ENCODE measurements at regions not wholly inside any gene's neighbourhood (a gene's known extent, or its start where the extent isn't known, plus 50 kb on each side); places are given as distances from the start of the nearest gene placed in this dataset.

DNA sequence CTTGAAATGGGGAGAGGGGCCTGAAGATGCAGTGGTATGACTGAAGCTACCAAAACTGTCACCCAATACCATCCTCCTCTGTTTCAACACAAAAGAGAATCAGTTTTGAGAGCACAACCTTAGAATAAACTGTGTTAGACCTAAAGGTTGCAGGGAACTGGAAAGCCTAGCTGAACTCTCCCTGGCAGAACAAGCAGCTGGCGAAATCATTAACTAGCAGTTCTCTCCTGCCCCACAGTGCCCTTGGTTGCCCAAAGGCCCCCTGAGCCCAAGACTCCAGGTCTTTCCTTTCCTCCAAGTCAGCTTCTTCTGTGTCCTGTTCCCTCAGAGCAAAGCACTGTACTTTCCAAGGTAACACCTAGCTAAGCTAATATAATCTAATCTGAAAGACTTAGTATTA is 135.4 kb upstream of the SLC30A5 start:
- TF ChIP-seq MYC (IDR thresholded peaks at IDR 0.05; ENCODE audit: low read depth, low read length) (no peak), POLR2A (IDR thresholded peaks at IDR 0.05; ENCODE audit: extremely low read depth, insufficient read length) (no peak), CTCF (IDR thresholded peaks at IDR 0.05; ENCODE audit: low read depth, low read length) (no peak)
- TF ChIP-seq, protein P1, sequence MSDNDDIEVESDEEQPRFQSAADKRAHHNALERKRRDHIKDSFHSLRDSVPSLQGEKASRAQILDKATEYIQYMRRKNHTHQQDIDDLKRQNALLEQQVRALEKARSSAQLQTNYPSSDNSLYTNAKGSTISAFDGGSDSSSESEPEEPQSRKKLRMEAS (IDR thresholded peaks at IDR 0.05; ENCODE audit: low read depth, low read length): no peak
- no peak for DNase-seq (ENCODE audit: low read depth)
- no peak overlapping the region for H3K4me3 ChIP-seq (ENCODE audit: low read depth, low read length)

DNA sequence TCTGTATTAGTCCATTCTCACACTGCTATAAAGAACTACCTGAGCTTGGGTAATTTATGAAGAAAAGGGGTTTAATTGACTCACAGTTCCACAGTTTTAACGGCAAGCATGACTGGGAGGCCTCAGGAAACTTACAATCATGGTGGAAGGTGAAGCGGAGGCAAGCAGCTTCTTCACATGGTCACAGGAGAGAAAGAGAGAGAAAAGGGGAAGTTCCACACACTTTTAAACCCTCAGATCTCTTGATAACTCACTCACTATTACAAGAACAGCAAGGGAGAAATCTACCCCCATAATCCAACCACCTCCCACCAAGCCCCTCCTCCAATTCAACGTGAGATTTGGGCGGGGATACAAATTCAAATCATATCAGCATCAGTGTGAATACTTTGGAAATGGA is 133.4 kb upstream of the SLC30A5 start:
- no peak overlapping the region for H3K4me3 ChIP-seq (ENCODE audit: low read depth, low read length)
- TF ChIP-seq MYC (IDR thresholded peaks at IDR 0.05; ENCODE audit: low read depth, low read length): no peak
- TF ChIP-seq POLR2A (IDR thresholded peaks at IDR 0.05; ENCODE audit: extremely low read depth, insufficient read length): no peak
- TF ChIP-seq, protein P1 (IDR thresholded peaks at IDR 0.05; ENCODE audit: low read depth, low read length): no peak
- no peak for TF ChIP-seq CTCF (IDR thresholded peaks at IDR 0.05; ENCODE audit: low read depth, low read length)
- peak; percentile 47 for DNase-seq (ENCODE audit: low read depth)

- no peak for DNase-seq (ENCODE audit: low read depth)
- no peak for TF ChIP-seq MYC (IDR thresholded peaks at IDR 0.05; ENCODE audit: low read depth, low read length)
- no peak for TF ChIP-seq CTCF (IDR thresholded peaks at IDR 0.05; ENCODE audit: low read depth, low read length)
- TF ChIP-seq, protein P1 (IDR thresholded peaks at IDR 0.05; ENCODE audit: low read depth, low read length): no peak
- TF ChIP-seq POLR2A (IDR thresholded peaks at IDR 0.05; ENCODE audit: extremely low read depth, insufficient read length): no peak
- no peak overlapping the region for H3K4me3 ChIP-seq (ENCODE audit: low read depth, low read length)
Measured at GRCh38 chr5:68960961-68961360, 132.9 kb upstream of the SLC30A5 start.

- DNase-seq (ENCODE audit: low read depth): no peak
- TF ChIP-seq MYC (IDR thresholded peaks at IDR 0.05; ENCODE audit: low read depth, low read length) (no peak), POLR2A (IDR thresholded peaks at IDR 0.05; ENCODE audit: extremely low read depth, insufficient read length) (no peak)
- TF ChIP-seq, protein P1 (IDR thresholded peaks at IDR 0.05; ENCODE audit: low read depth, low read length): no peak
Measured at GRCh38 chr5:68961762-68962161, 132.1 kb upstream of the SLC30A5 start.

DNA sequence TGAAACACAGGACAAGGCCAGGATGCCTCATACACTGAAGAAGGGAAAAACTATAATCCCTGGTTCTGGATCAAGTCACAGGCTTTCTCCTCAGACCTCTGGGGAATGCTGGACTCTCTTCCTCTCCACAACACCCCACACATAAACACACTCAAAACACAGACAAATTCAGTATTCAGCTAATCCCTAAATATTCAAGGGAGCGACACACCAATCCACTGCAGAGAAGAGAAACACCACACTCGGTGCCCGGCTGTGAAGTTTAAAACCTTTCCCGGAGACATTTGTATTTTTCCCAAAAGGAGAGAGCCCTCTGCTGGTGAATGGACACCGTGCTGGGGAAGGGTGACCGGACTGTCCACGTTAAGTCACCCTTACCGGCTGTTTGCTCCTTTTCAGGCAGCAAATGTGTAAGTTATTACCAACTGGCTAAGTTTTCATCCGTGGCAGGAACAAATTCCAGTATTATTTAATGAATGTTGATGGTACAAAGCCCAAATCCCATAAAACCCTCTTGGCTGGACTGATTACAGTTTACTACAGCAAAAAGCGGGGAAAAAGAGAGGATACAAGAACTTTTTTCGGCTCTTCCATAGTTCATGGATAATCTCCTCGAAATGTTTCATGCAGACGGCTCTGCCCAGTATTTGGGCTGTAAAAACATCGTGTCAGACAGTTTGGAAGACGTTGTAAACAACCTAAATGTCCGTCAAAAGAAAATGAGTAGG is 130.9 kb upstream of the SLC30A5 start:
- no peak overlapping the region for H3K4me3 ChIP-seq (ENCODE audit: low read depth, low read length)
- DNase-seq (ENCODE audit: low read depth): peak; percentile 42
- TF ChIP-seq CTCF (IDR thresholded peaks at IDR 0.05; ENCODE audit: low read depth, low read length) (peak; percentile 59), MYC (IDR thresholded peaks at IDR 0.05; ENCODE audit: low read depth, low read length) (no peak)

More at GRCh38 chr5:68961762-68962161, 132.1 kb upstream of the SLC30A5 start:
- no peak overlapping the region for H3K4me3 ChIP-seq (ENCODE audit: low read depth, low read length)

GRCh38 chr5:68964679-68965078 is 129.1 kb upstream of the SLC30A5 start:
- no peak overlapping the region for H3K4me3 ChIP-seq (ENCODE audit: low read depth, low read length)
- TF ChIP-seq, protein P1 (IDR thresholded peaks at IDR 0.05; ENCODE audit: low read depth, low read length): no peak
- TF ChIP-seq MYC (IDR thresholded peaks at IDR 0.05; ENCODE audit: low read depth, low read length) (no peak), POLR2A (IDR thresholded peaks at IDR 0.05; ENCODE audit: extremely low read depth, insufficient read length) (no peak), CTCF (IDR thresholded peaks at IDR 0.05; ENCODE audit: low read depth, low read length) (no peak)
- no peak for DNase-seq (ENCODE audit: low read depth)
